Lung microvascular endothelial cell (primary cell): ENCODE measurements at regions not wholly inside any gene's neighbourhood (a gene's known extent, or its start where the extent isn't known, plus 50 kb on each side); places are given as distances from the start of the nearest gene placed in this dataset.

ENCODE experiments used
- DNase-seq, 2 donors: peaks; one replicate each; pipeline versions ENCODE4 v3.0.0 to v3.0.0-alpha.2; 2010; ENCODE audit warnings: low read depth in 2 of 2

GRCh38 chr3:94179059-94179458, 116.2 kb downstream of the NSUN3 start:
- DNase-seq = no peak

- DNase-seq = no peak
These were observed 120.7 kb downstream of the NSUN3 start for GRCh38 chr3:94183551-94183950.

- peak in 1 of 2 donors; percentile 6 for DNase-seq
These were observed 121.9 kb downstream of the NSUN3 start for GRCh38 chr3:94184781-94185180.

- DNase-seq = no peak
These were observed 122.9 kb downstream of the NSUN3 start for GRCh38 chr3:94185753-94186152.

GRCh38 chr3:94187697-94188096, 124.8 kb downstream of the NSUN3 start:
- no peak for DNase-seq

- no peak for DNase-seq
These were observed 132.5 kb downstream of the NSUN3 start for GRCh38 chr3:94195381-94195780.

- no peak for DNase-seq
These were observed 143.4 kb downstream of the NSUN3 start for GRCh38 chr3:94206291-94206690.

GRCh38 chr3:94210256-94210655, 147.4 kb downstream of the NSUN3 start:
- DNase-seq = no peak

- no peak for DNase-seq
These were observed 154.5 kb downstream of the NSUN3 start for GRCh38 chr3:94217406-94217805.

GRCh38 chr3:94220426-94220825, 157.6 kb downstream of the NSUN3 start:
- no peak for DNase-seq

GRCh38 chr3:94221829-94222228, 159.0 kb downstream of the NSUN3 start:
- DNase-seq = no peak

- peak in 1 of 2 donors; percentile 5 for DNase-seq
These were observed 162.4 kb downstream of the NSUN3 start for GRCh38 chr3:94225148-94225865.

- DNase-seq = peak in 1 of 2 donors; percentile 37
These were observed 163.2 kb downstream of the NSUN3 start for GRCh38 chr3:94226078-94226477.

GRCh38 chr3:94232921-94233320, 170.1 kb downstream of the NSUN3 start:
- DNase-seq = no peak

- DNase-seq = peak; percentile 26 to 28
These were observed 171.4 kb downstream of the NSUN3 start for GRCh38 chr3:94234177-94234788.

GRCh38 chr3:94241986-94242385, 179.1 kb downstream of the NSUN3 start:
- no peak for DNase-seq

- DNase-seq = no peak
These were observed 183.3 kb downstream of the NSUN3 start for GRCh38 chr3:94246171-94246570.

- no peak for DNase-seq
These were observed 185.2 kb downstream of the NSUN3 start for GRCh38 chr3:94248042-94248441.

GRCh38 chr3:94249491-94250079, 186.7 kb downstream of the NSUN3 start:
- peak; percentile 62 to 76 for DNase-seq

- no peak for DNase-seq
These were observed 188.7 kb downstream of the NSUN3 start for GRCh38 chr3:94251566-94251965.

- no peak for DNase-seq
These were observed 189.5 kb downstream of the NSUN3 start for GRCh38 chr3:94252316-94252715.

GRCh38 chr3:94256888-94257813, 194.3 kb downstream of the NSUN3 start:
- DNase-seq = no peak
